ENCODE measurements at regions not wholly inside any gene's neighbourhood (a gene's known extent, or its start where the extent isn't known, plus 50 kb on each side); places are given as distances from the start of the nearest gene placed in this dataset.

- DNase-seq: no peak
Measured at GRCh38 chr14:75333606-75334548, 55.2 kb downstream of the FOS start.

- DNase-seq: no peak
Measured at GRCh38 chr14:75334549-75335051, 56.0 kb downstream of the FOS start.

- DNase-seq: no peak
Measured at GRCh38 chr14:75335571-75335970, 56.9 kb downstream of the FOS start.

DNA sequence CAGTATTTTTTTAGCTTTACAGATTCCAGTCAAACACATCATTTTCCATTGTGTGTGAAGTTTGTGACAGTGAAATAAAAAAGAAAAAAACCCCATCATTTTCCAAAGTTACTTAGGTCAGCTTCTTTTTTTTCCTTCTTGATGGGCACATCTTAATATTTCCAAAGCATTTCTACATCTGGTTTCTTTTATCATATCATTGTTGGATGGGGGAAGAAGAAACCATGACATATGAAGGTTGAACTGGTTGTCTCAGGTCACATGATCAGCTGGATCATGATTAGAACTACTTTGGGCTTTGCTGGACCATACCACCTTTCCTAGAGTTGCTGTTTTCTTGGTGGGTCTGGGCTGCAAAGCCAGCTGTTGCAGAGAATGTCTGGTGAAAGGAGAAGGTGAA, 59.8 kb downstream of the FOS start:
- no peak for DNase-seq

DNA sequence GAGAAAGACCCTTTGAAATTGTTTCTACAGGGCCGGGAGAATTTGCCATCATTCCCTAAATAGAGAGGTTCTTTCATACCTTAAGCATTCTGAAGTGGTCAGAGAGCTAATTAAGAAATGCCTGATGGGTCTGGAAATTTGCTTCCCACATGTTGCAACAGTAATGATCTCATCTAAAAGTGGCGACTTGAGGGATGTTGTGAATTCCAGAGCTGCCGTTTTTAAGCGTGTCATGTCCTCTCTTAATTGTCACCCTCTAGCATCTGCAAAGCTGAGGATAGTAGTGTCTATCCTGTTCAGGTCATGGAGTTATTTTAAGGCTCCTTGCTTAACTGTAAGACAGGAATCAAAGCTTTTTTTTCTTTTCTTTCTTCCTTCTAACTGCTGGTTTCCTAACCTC, 60.4 kb downstream of the FOS start:
- no peak for DNase-seq

DNA sequence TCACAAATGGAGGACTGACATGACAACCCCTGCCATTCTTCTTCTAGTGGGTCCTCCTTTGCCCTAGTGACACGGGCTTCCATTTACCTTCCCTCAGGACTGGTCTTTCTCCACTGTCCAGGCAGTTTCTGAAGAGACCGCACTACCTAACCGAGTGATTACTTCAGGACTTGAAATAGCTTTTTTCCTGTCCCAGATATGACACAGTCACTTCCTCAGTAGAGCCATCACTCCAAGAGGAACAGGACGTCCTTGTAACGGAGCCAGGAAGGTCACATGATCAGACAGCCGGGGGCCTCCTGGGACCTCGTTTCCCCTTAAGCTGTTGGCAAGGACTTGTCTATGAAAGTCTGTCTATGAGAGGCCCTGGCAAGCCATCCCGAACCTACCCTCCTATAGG, 62.3 kb downstream of the FOS start:
- DNase-seq: no peak

DNA sequence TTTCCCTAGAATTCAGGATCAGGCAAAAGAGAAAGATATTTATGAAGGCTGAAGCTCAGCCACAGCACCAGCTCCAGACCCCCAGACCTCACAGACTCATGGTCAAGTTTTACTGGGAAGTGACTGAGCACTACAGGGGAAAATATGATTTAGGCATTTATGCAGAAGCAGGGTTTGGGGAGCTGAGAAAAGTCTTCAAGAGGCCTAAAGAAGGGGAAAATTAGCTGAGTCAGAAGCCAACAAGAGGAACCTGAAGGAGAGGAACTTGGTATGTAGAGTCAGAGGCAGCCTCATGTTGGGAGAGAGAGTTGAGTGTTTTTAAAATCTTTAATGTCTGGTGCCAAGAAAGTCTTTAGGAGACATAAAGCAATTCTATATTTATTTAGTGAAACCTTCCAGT, 63.0 kb downstream of the FOS start:
- no peak for DNase-seq

GRCh38 chr14:75342762-75343599, 64.4 kb downstream of the FOS start:
- DNase-seq: no peak

DNA sequence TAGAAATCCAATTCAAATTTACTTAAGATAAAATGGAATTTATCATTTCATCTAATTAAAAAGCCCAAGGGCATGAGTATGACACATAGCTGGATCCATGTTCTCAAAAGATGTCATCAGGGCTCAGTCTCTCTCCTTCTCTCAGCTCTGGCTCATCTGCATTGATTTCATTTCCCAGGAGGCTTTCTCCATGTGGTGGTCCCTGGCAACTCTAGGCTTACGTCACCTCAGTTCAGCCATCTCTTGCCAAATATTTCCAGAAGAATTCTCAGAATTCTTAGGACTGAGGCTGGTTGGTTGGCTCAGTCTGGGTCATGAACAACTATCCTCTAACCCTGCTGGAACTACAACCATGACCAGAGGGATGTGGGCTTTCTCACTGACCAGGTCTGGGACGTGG, 65.3 kb downstream of the FOS start:
- DNase-seq: no peak

GRCh38 chr14:75344411-75344810, 65.8 kb downstream of the FOS start:
- no peak for DNase-seq

DNA sequence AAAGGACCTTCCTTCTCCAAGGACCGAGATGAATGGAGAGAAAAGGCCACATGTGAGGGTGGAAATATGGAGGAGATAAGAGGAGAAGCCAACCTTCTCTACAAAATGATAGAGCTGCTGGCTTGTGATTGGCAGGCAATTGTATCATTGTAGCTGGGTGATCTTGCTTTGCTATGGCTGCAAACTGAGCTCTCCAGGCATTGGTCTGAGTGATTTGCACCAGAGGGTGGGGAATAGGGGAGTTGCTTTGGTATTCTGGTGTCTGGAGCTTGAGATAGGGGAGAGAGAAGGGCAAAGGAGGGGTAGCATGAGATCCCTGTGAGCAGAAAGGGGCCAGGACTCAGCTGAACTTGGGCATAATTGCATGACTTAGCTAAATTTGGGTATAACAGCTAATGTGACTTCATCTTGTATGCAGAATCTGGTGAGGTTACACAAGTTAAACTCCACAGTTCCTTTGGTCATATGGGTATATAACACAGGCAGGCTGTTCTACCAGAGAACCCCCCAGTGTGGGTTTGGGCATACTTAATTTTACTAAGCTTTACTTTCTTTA, 72.0 kb downstream of the FOS start:
- DNase-seq: no peak

DNA sequence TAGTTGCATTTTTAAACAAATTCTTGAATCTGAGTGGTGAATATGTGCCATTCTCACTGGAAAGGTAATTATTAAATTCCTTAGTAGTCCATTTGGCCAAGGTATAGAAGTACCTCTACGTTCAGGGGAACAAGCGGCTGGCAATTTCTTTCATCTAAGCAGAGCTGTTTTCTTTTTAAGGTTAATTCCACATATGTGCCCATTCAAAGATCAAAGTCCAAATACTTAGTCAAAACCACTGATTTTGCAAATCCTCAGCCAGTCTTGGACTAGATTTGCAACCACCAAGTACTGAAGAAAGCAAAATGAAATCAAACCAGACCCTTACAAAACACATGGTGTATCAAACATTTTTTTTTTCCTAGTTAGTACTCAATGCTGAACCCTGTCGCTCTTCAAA, 68.7 kb upstream of the JDP2 start:
- DNase-seq: no peak

- no peak for DNase-seq
Measured at GRCh38 chr14:75361041-75361440, 66.8 kb upstream of the JDP2 start.

GRCh38 chr14:75361751-75362433, 65.9 kb upstream of the JDP2 start:
- no peak for DNase-seq

DNA sequence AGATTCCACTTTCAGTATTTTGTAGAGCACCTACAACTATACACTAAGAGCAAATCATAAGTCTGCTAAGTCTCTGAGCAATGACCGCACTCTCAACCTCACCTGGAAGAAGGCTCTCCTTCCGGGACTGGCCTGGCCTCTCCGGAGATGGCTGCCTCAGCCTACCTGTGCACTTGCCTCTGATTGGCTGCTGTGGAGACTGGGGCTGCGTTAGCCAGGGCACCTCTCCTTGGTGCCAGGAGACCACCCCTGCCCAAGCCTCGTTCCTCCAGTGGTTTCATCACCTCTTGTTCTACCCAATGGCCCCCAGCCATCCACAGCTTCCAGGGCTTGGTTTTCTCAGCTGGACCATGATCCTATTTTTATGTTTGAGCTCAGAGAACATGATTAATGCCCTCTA, 64.7 kb upstream of the JDP2 start:
- no peak for DNase-seq

DNA sequence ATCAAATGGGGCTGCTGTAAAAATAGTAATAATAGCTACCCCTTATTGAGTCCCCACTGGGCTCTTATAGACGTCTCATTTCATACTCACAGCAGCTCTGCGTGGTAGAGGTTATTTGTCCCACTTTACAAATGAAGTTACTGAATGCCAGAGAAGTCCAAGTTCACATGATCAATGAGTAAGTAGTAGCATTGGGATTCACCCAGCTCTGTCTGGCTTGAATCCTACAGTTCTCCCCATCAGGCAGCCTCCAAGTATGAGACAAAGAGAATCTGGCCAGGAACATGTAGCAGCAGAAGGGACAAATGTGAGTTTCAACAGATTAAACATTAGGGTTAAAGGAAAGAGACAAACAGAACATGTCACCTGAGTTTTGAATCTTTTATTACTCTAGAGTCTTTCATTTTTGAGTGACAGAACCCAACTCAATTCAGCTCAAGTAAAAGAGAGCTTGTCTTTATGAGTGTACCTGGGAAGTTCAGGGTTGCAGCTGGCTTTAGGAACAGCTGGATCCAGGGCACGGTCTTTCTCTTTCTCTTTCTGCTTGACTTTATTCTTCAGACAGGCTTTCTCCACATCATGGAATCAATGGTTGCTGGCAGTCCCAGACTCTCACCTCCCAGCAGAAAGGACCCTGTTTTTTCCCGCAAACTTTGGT, 64.1 kb upstream of the JDP2 start:
- DNase-seq: no peak

GRCh38 chr14:75365116-75365515, 62.7 kb upstream of the JDP2 start:
- no peak for DNase-seq

DNA sequence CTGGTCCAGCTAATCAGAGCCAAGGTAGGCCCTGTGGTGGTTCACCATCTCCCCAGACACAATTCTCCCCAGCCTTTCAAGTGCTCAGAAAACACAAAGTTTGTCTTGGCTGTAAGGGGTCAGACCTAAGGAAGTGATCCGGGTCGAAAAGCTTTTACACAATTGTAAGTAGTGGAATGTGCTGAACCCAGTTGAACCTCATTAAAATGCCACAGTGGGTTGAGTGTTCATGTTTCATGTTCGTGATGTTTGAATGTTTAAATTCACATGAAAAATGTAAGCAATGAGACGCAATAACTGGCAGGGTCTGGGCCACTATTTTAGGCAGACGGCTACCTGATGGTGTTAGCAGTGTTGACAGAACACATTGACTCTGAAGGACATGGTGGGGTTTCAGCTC, 60.9 kb upstream of the JDP2 start:
- DNase-seq: no peak

DNA sequence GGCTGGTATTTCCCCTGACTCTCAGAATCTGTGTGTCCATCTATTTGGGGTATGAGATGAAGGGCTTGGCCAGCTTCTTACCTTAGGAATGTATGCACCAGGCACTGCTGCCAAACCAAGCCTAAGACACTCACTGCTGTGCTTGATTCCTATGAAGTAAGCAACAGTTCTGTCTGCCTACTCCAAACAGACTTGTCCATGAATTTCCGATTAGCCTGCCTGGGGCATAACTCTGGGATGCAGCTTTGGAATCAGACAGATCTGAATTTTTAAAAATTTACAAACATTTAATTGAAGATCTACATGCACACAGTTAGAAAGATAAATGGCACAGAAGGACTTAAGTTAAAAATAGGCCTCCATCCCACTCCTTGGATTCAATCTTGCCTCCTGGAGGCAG, 59.5 kb upstream of the JDP2 start:
- no peak for DNase-seq

GRCh38 chr14:75369506-75369905, 58.3 kb upstream of the JDP2 start:
- peak; percentile 6 to 8 for DNase-seq

DNA sequence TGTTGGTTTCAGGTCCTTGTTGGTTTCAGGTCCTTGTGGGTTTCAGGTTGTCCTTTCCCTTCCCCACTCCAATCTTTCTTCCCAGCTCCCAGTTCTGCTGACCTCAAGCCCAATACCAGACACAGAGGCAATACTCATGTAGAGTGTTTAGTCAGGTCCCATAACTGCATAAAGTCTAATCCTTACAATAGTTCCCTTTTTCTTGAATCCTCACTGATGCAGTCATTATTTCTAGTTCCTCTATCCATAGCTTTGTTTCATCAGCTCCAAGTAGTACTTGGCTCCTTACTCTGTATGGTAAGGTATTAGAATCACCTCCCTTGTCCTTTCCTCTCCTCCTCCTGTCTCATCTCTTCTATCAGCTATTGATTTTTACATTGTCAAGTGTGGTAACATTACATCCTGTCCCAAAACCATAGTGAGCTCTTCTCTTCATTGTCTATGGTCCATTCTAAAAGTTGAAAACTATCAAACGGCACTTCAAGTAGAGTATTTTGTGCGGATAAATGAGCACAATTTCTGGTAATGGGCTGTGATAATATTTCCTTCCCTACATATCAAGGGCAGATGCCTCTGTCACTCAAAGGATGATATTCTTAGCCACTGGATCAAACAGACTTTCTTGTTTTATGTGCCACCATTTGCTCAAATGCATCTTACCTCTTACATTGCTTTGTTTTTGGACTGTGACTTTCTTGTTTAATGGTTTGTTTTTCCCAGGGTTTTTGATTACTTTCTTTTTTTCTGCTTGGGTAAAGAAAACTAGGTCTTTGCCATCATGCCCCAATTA, 57.2 kb upstream of the JDP2 start:
- DNase-seq: no peak

DNA sequence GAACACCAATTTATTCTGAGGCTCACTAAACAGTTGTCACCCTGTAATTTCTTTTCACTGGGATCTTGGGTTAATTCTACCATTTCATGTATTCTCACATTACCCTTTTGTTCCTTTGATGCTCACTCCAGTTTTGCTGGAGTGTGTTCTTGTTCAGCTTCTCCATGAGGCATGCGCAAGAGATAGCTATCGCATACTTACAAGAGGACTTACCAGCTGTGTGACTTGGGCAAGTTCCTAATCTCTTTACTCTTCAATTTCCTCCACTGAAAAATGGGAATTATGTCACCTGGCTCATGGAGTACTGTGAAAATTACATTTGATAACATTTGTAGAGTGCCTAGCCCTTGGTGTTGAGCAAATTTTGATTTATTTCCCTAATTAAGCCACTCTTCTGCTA, 56.5 kb upstream of the JDP2 start:
- no peak for DNase-seq

Data from SHP77 (cell line).